ENCODE measurements at regions not wholly inside any gene's neighbourhood (a gene's known extent, or its start where the extent isn't known, plus 50 kb on each side); places are given as distances from the start of the nearest gene placed in this dataset.

DNA sequence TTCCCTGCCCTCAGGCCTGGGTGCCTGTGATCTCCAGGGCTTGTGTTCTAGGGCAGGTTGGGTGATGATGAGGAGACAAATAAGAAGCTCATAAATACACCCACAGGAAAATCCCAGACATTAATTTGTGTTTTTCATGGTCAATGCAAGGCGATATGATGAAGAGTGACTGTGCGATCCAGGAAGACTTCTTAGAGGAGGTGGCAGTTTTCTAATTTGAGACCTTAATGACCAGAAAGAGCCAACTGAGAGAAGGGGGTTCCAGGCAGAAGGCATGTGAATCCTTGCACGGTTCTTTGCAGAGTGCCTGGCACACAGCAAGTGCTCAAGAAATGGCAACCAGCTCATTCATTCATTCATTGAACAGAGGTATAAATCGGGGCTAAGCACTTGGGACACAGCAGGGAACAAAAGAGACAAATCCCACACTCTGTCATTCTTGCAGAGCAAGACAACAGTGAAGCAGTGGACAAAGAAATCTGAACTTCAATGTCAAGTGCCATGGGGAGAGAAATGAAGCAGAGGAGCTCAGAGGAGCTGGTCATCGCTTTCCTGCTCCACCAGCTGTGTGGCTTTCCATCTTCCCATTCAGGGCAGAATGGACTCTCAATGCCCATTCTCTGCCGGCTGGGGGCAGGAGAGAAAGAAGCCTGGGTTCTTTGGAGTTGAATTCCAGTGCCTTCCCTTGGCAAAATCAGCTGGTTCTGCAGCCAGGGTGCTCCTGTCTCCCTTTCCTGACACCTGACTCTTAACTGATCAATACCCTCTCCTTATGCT is 128.3 kb downstream of the AACS start:
- no peak for DNase-seq (ENCODE audit: low read depth in 2 of 2)

DNA sequence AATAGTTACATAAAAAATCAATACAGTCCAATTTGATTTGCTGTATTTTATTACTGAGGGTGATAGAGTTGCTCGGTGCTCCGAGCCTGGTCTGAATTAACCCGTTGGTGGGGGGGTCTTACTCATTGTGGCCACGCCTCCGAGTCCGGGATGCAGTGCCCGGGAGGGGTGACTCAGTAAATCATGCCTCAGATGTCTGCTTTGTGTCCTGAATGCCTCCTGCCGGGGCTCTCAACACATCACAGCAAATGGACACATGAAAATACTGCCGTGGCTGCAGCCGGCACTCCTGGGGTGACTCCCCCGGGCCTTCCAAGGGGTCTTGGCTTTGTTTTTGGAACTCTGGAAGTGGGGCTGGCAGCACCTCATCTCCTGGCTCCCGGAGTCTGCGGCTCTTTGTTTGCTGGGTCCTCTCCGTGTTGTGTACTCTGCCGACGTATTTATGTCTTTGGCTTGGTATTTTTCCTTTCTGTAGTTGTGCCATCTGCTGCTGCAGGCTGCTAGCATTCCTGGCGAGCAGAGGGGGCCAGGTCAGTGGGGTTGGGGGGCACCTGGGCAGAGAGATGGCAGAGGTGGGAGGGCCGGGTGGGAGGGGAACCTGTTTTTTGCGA is 129.0 kb downstream of the AACS start:
- DNase-seq (ENCODE audit: low read depth in 2 of 2), result no peak

GRCh38 chr12:125194987-125195386 is 129.8 kb downstream of the AACS start:
- DNase-seq (ENCODE audit: low read depth in 2 of 2), result no peak

DNA sequence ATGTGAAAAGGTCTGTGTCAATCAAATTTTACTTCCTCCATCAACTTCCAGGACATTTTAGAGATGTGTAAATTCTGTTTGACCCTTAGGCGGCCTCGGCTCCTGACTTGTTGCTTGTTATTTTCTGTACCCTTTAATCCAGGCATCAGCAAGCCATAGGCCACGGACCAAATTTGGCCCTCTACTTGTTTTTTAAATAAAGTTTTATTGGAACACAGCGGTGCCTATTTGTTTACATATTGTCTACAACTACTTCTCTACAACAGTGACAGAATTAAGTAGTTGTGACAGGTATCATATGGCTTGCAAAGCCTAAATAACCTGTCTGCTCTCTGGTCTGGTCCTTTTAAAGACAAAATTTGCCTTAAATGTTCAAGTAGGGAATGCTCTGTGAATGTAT is 132.1 kb downstream of the AACS start:
- DNase-seq (ENCODE audit: low read depth in 2 of 2), result no peak

DNA sequence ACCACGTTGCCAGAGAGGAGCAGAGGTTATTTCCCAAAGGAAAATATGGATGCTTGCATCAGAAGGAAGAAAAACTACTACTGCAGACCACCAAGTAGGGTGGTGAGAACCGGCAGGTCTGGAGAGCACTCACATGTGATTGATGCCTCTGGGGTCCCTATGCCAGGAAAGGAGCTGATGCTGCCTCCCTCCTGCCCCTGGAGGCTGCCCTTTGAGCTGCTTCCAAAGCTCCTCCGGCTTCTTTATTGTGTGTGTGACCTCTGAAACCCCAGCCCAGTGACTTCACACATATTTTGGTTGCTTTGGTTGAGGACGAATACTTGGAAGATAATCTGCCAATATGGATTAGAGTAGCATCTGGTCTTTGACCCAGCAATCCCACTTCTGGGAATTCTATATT is 133.4 kb downstream of the AACS start:
- no peak for DNase-seq (ENCODE audit: low read depth in 2 of 2)

GRCh38 chr12:125201090-125201489 is 135.9 kb downstream of the AACS start:
- no peak for DNase-seq (ENCODE audit: low read depth in 2 of 2)

GRCh38 chr12:125201940-125202339 is 136.7 kb downstream of the AACS start:
- DNase-seq (ENCODE audit: low read depth in 2 of 2), result no peak

GRCh38 chr12:125202421-125202820 is 137.2 kb downstream of the AACS start:
- DNase-seq (ENCODE audit: low read depth in 2 of 2), result no peak

GRCh38 chr12:125203145-125203765 is 138.0 kb downstream of the AACS start:
- DNase-seq (ENCODE audit: low read depth in 2 of 2), result no peak

- DNase-seq (ENCODE audit: low read depth in 2 of 2), result no peak
Observed at GRCh38 chr12:125205386-125205785, 140.2 kb downstream of the AACS start.

DNA sequence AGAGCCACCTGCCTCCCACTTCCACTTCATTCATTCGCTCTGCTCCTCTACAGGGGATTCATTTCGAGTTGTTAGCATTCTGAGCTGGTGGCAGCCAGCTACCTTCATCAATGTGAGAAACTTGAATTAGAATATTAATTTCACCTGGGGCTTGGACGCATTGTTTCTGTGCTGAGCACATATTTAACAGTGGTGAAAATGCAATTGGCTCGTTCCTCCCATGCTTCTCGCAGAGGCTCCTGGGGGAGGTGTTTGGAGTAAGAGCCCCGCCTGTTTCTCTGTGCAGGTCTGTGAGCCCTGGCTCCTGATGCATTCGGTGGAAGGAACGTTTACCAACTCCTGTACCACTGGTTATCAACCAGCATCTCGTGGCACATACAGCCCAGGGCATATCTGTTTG is 141.5 kb downstream of the AACS start:
- no peak for DNase-seq (ENCODE audit: low read depth in 2 of 2)

DNA sequence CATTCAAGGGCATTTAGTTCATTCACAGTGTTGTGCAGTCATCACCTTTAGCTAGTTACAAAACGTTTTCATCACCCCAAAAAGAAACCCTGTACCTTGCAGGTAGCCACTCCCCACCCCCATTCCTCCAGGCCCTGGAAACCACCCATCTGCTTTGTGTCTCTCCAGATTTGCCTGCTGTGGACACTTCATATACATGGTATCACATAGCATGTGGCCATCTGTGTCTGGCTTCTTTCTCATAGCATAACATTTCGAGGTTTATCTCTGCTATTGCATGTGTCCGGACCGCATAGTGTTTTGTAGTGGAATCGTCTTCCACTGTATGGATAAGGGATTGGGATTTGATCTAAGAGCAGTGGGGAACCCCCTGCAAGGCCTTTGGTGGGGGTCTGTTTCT is 143.1 kb downstream of the AACS start:
- DNase-seq (ENCODE audit: low read depth in 2 of 2), result no peak

DNA sequence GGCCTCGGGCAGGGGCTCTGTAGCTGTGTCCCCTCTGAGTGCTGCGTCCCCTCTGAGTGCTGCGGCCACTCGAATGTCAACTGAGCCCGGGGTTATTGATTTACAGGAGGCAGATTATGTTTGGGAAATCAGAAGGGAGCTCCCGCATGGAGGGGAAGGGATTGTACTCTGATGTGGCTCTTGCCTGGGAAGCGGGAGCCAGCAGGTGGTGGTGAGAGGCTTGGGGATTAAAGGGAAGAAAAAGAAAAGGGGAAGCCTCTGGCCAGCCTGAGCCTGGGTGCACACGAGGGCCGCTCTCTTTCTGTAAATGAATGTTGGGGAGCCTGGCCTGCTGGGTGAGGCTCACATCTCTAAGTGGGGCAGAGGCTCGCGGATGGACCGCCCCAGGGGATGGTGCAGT is 143.7 kb downstream of the AACS start:
- DNase-seq (ENCODE audit: low read depth in 2 of 2), result no peak

GRCh38 chr12:125210104-125210755 is 145.0 kb downstream of the AACS start:
- no peak for DNase-seq (ENCODE audit: low read depth in 2 of 2)

DNA sequence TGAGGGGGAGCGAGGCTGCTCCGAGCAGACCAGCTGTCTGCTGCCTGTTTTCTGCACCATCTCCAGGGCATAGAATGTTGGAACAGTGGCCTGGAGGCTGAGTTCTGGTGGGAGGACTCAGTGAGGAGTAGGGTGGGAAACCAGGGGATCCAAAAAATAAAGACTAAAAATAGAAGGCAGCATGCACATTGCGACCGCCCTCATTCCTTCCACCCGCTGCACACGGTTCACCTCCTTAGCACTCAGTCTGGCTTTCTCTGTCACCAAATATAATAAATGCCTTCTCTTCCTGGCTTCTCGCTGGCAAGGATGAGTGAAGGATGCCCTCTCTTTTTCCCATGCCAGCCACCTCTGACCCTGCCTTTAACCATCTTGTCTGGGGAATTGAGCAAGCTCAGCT is 146.2 kb downstream of the AACS start:
- no peak for DNase-seq (ENCODE audit: low read depth in 2 of 2)

DNA sequence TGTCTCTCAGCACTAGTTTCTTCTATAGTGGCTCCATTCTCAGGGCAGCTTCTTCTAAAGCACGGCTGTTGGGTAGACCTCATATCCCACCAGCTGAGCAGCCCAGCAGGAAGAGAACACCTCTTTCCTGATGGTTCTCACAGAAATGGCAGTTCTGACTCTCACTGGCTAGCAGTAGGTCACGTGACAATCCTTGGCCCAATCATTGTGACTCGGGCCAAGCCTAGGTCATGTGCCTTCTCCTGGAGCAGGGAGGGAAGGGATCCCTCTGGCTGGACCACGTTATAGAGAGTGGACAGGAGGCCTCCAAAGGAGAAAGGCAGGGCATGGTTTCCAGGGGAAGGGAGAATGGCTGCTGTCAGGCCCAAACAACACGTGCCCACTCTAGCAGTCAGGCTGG is 149.1 kb downstream of the AACS start:
- DNase-seq (ENCODE audit: low read depth in 2 of 2), result no peak

GRCh38 chr12:125216756-125217155 is 151.5 kb downstream of the AACS start:
- no peak for DNase-seq (ENCODE audit: low read depth in 2 of 2)

- DNase-seq (ENCODE audit: low read depth in 2 of 2), result no peak
Observed at GRCh38 chr12:125217308-125217707, 152.1 kb downstream of the AACS start.

GRCh38 chr12:125218952-125219351 is 153.7 kb downstream of the AACS start:
- DNase-seq (ENCODE audit: low read depth in 2 of 2), result no peak

- no peak for DNase-seq (ENCODE audit: low read depth in 2 of 2)
Observed at GRCh38 chr12:125220404-125221273, 155.4 kb downstream of the AACS start.

- no peak for DNase-seq (ENCODE audit: low read depth in 2 of 2)
Observed at GRCh38 chr12:125221602-125222001, 156.4 kb downstream of the AACS start.

- no peak for DNase-seq (ENCODE audit: low read depth in 2 of 2)
Observed at GRCh38 chr12:125222876-125223275, 157.6 kb downstream of the AACS start.
